ENCODE measurements at regions not wholly inside any gene's neighbourhood (a gene's known extent, or its start where the extent isn't known, plus 50 kb on each side); places are given as distances from the start of the nearest gene placed in this dataset.

DNA sequence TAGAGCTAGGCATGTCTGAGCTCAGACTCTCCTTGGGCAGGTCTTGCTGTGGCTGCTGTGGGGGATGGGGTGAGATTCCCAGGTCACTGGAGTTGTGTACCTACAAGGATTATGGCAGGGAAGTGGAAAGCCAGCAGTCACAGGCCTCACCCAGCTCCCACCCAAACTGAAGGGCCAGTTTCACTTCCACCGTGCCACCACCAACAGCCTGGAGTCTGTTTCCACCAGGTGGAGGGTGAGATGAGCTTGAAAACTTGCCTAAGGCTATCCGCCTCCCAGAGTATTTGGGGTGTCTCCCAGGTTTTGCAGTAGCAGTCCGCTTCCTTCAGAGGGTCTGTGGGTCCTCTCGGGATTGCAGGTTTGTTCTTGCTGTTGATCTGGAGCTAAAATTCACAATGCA lies 327.7 kb downstream of the PTPRC start:
- Histone ChIP-seq H3K9me3 (no peaks in the 10 kb centered on the region), H3K4me3 (no peak overlapping the region), H3K9ac (ENCODE audit: low read depth in 2 of 2, low read length in 2 of 2) (no peak overlapping the region), H3K27me3 (no peaks in the 10 kb centered on the region), H3K36me3 (no peaks in the 10 kb centered on the region), H3K4me1 (no peaks in the 10 kb centered on the region), H3K27ac (no peak overlapping the region)
- no peak for DNase-seq
- intact Hi-C loops (cut with DNase I) = no loop called here
- no peak for TF ChIP-seq CTCF (IDR thresholded peaks at IDR 0.05)

DNA sequence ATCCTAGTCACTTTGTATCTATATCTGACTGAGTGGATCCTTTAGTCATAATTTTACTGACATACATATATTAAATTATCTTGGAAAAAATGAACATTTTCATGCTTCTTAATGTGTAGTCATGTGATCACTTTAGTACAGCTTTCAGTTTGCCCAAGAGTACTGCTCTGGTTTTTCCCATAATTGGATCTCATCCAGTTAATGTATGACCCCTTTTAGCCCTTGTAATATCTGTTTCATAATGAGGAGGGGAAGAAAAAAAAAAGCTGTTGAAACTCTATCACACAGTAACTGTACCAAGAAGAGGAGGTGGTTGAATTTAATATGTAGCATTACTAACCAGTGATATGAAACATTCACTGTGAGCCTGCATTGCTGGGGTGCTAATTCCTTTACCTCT lies 328.7 kb downstream of the PTPRC start:
- TF ChIP-seq CTCF (IDR thresholded peaks at IDR 0.05) = no peak
- no peaks in the 10 kb centered on the region for H3K9me3 ChIP-seq
- H3K4me3 ChIP-seq = no peak overlapping the region
- intact Hi-C loops (cut with DNase I) = no loop called here
- H3K4me1 ChIP-seq = no peaks in the 10 kb centered on the region
- H3K9ac ChIP-seq (ENCODE audit: low read depth in 2 of 2, low read length in 2 of 2) = no peak overlapping the region
- no peaks in the 10 kb centered on the region for H3K36me3 ChIP-seq
- DNase-seq = no peak
- no peak overlapping the region for H3K27ac ChIP-seq
- H3K27me3 ChIP-seq = no peaks in the 10 kb centered on the region

- Histone ChIP-seq H3K4me3 (no peak overlapping the region), H3K36me3 (no peaks in the 10 kb centered on the region), H3K27me3 (no peaks in the 10 kb centered on the region), H3K9ac (ENCODE audit: low read depth in 2 of 2, low read length in 2 of 2) (no peak overlapping the region), H3K27ac (no peak overlapping the region), H3K4me1 (no peaks in the 10 kb centered on the region), H3K9me3 (no peaks in the 10 kb centered on the region)
- TF ChIP-seq CTCF (IDR thresholded peaks at IDR 0.05) = no peak
- no peak for DNase-seq
- intact Hi-C loops (cut with DNase I) = no loop called here
These were observed 330.0 kb downstream of the PTPRC start for GRCh38 chr1:198968866-198969265.

DNA sequence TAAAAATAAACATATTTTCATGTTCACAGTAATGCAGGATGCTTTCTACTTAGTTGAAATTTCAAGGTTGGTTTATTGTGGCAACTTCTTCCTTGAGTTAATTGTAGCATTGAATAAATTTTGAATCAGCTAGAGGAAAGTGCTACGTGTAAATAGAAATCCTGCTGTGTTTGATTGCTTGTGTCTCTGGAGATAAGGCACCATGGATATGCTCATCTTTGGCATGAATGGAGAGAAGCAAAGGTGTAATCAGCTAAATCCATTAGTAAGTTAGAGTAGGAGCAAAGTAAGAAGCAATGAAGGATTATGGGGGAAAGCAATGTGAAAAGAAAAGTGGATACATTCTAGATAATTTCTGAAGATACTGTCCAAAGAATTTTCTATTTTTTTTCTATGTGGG lies 331.1 kb downstream of the PTPRC start:
- Histone ChIP-seq H3K4me3 (no peak overlapping the region), H3K9me3 (no peaks in the 10 kb centered on the region), H3K4me1 (no peaks in the 10 kb centered on the region), H3K27me3 (no peaks in the 10 kb centered on the region), H3K9ac (ENCODE audit: low read depth in 2 of 2, low read length in 2 of 2) (no peak overlapping the region), H3K27ac (no peak overlapping the region), H3K36me3 (no peaks in the 10 kb centered on the region)
- no peak for TF ChIP-seq CTCF (IDR thresholded peaks at IDR 0.05)
- DNase-seq = no peak
- intact Hi-C loops (cut with DNase I) = no loop called here

GRCh38 chr1:198970916-198971315 lies 332.1 kb downstream of the PTPRC start:
- no peak overlapping the region for H3K4me3 ChIP-seq
- no peaks in the 10 kb centered on the region for H3K9me3 ChIP-seq
- no peak overlapping the region for H3K27ac ChIP-seq
- H3K4me1 ChIP-seq = no peaks in the 10 kb centered on the region
- no peak for TF ChIP-seq CTCF (IDR thresholded peaks at IDR 0.05)
- H3K36me3 ChIP-seq = no peaks in the 10 kb centered on the region
- no peaks in the 10 kb centered on the region for H3K27me3 ChIP-seq
- intact Hi-C loops (cut with DNase I) = no loop called here
- DNase-seq = no peak
- no peak overlapping the region for H3K9ac ChIP-seq (ENCODE audit: low read depth in 2 of 2, low read length in 2 of 2)

GRCh38 chr1:198977909-198978308 lies 339.1 kb downstream of the PTPRC start:
- intact Hi-C loops (cut with DNase I) = no loop called here
- no peak for TF ChIP-seq CTCF (IDR thresholded peaks at IDR 0.05)
- no peak overlapping the region for H3K9ac ChIP-seq (ENCODE audit: low read depth in 2 of 2, low read length in 2 of 2)
- H3K4me1 ChIP-seq = no peaks in the 10 kb centered on the region
- no peak for DNase-seq
- no peak overlapping the region for H3K4me3 ChIP-seq
- no peaks in the 10 kb centered on the region for H3K9me3 ChIP-seq
- H3K27ac ChIP-seq = no peak overlapping the region
- no peaks in the 10 kb centered on the region for H3K27me3 ChIP-seq
- no peaks in the 10 kb centered on the region for H3K36me3 ChIP-seq

All from colonic mucosa (tissue), 4 donors.